GM12891 (cell line): ENCODE measurements at regions not wholly inside any gene's neighbourhood (a gene's known extent, or its start where the extent isn't known, plus 50 kb on each side); places are given as distances from the start of the nearest gene placed in this dataset.

Experiments used
- DNase-seq: peaks from one replicate; pipeline ENCODE4 v3.0.0; 2011; ENCODE audit warnings: low spot score; ENCODE audit not compliant: insufficient read length
- FAIRE-seq: peaks from 2 replicates; lab custom pipeline; 2011; peaks lifted over from hg19 to GRCh38; lab: Jason Lieb, UNC
- PAX5 ChIP-seq: IDR thresholded peaks from 2 replicates; pipeline ENCODE4 v1.6.1; 2011; ENCODE audit warnings: low read length, moderate library complexity, mild to moderate bottlenecking; ENCODE audit not compliant: insufficient read depth, severe bottlenecking
- POLR2A ChIP-seq: IDR thresholded peaks from 2 replicates; pipeline ENCODE4 v1.6.1; 2011; ENCODE audit warnings: low read depth, low read length, control low read depth
- POLR2AphosphoS5 ChIP-seq: IDR thresholded peaks from 2 replicates; pipeline ENCODE4 v1.6.1; 2011; ENCODE audit warnings: low read depth, low read length, control low read depth
- POU2F2 ChIP-seq: IDR thresholded peaks from 2 replicates; pipeline ENCODE4 v1.6.1; 2011; ENCODE audit warnings: low read depth, mild to moderate bottlenecking, control low read depth, low read length, moderate library complexity
- SPI1 ChIP-seq: IDR thresholded peaks from 2 replicates; pipeline ENCODE4 v1.6.1; 2011; ENCODE audit warnings: low read depth, low read length, control low read depth
- TAF1 ChIP-seq: IDR thresholded peaks from 2 replicates; pipeline ENCODE4 v1.6.1; 2011; ENCODE audit warnings: low read depth, low read length, control low read depth

- FAIRE-seq (no peak), DNase-seq (no peak)
- TF ChIP-seq POLR2AphosphoS5 (no peak), POLR2A (no peak), POU2F2 (no peak), PAX5 (no peak), SPI1 (no peak), TAF1 (no peak)
These were observed 384.8 kb downstream of the MN1 start for GRCh38 chr22:27416511-27417420.

- no peak for TF ChIP-seq TAF1
- no peak for TF ChIP-seq SPI1
- TF ChIP-seq POLR2A, result no peak
- TF ChIP-seq POU2F2, result no peak
- no peak for TF ChIP-seq PAX5
- no peak for TF ChIP-seq POLR2AphosphoS5
- FAIRE-seq (no peak), DNase-seq (no peak)
These were observed 384.1 kb downstream of the MN1 start for GRCh38 chr22:27417421-27417814.

GRCh38 chr22:27418261-27418660, 383.3 kb downstream of the MN1 start:
- FAIRE-seq, result no peak
- DNase-seq, result no peak
- TF ChIP-seq PAX5 (no peak), TAF1 (no peak), POLR2A (no peak), SPI1 (no peak), POU2F2 (no peak), POLR2AphosphoS5 (no peak)

GRCh38 chr22:27419473-27419872, 382.1 kb downstream of the MN1 start:
- FAIRE-seq, result no peak
- no peak for DNase-seq

GRCh38 chr22:27420195-27420816, 381.2 kb downstream of the MN1 start:
- DNase-seq, result no peak
- TF ChIP-seq PAX5, result no peak
- TF ChIP-seq TAF1, result no peak
- no peak for TF ChIP-seq SPI1
- no peak for TF ChIP-seq POLR2A
- TF ChIP-seq POLR2AphosphoS5, result no peak
- TF ChIP-seq POU2F2, result no peak
- no peak for FAIRE-seq

More at GRCh38 chr22:27419473-27419872, 382.1 kb downstream of the MN1 start:
- TF ChIP-seq SPI1 (no peak), PAX5 (no peak), TAF1 (no peak)

GRCh38 chr22:27420817-27421361, 380.7 kb downstream of the MN1 start:
- FAIRE-seq, result no peak
- no peak for DNase-seq
- TF ChIP-seq SPI1, result no peak
- TF ChIP-seq POLR2A, result no peak
- TF ChIP-seq POU2F2, result no peak
- TF ChIP-seq TAF1, result no peak
- no peak for TF ChIP-seq PAX5
- no peak for TF ChIP-seq POLR2AphosphoS5

- DNase-seq (no peak), FAIRE-seq (no peak)
- TF ChIP-seq PAX5 (no peak), POU2F2 (no peak)
These were observed 379.1 kb downstream of the MN1 start for GRCh38 chr22:27422442-27422841.

- DNase-seq (no peak), FAIRE-seq (no peak)
- TF ChIP-seq SPI1 (no peak), PAX5 (no peak), POLR2A (no peak), POLR2AphosphoS5 (no peak), POU2F2 (no peak), TAF1 (no peak)
These were observed 377.2 kb downstream of the MN1 start for GRCh38 chr22:27424319-27424718.

GRCh38 chr22:27429476-27429875, 372.1 kb downstream of the MN1 start:
- DNase-seq (no peak), FAIRE-seq (no peak)

GRCh38 chr22:27431081-27431480, 370.5 kb downstream of the MN1 start:
- TF ChIP-seq TAF1 (no peak), POU2F2 (no peak), POLR2A (no peak), POLR2AphosphoS5 (no peak), SPI1 (no peak)
- DNase-seq, result no peak
- no peak for FAIRE-seq

More at GRCh38 chr22:27429476-27429875, 372.1 kb downstream of the MN1 start:
- TF ChIP-seq POLR2AphosphoS5 (no peak), POLR2A (no peak), SPI1 (no peak), PAX5 (no peak), TAF1 (no peak), POU2F2 (no peak)
